ENCODE measurements at regions not wholly inside any gene's neighbourhood (a gene's known extent, or its start where the extent isn't known, plus 50 kb on each side); places are given as distances from the start of the nearest gene placed in this dataset.
A peak's percentile ranks its signal among the peaks of the same experiment; 100 is the strongest.

- no peaks in the 10 kb centered on the region for H3K27me3 Mint-ChIP-seq (ENCODE audit: low read depth)
- H3K27ac Mint-ChIP-seq (ENCODE audit: unreplicated experiment), result no peak overlapping the region
- H3K9me3 Mint-ChIP-seq (ENCODE audit: low read depth), result peaks cover 2% of the 10 kb centered on the region
- no peaks in the 10 kb centered on the region for H3K36me3 Mint-ChIP-seq (ENCODE audit: low read depth)
- H3K4me3 Mint-ChIP-seq (ENCODE audit: unreplicated experiment), result no peak overlapping the region
- DNase-seq (ENCODE audit: low spot score), result no peak
- no peak for TF ChIP-seq CTCF (IDR thresholded peaks at IDR 0.05)
- H3K4me1 Mint-ChIP-seq (ENCODE audit: low read depth), result peaks cover 7% of the 10 kb centered on the region
These were observed 286.7 kb downstream of the TFAP2B start for GRCh38 chr6:51105357-51105756.

GRCh38 chr6:51107769-51108203, 289.1 kb downstream of the TFAP2B start:
- Mint-ChIP-seq H3K9me3 (ENCODE audit: low read depth) (peaks cover 2% of the 10 kb centered on the region), H3K27me3 (ENCODE audit: low read depth) (no peaks in the 10 kb centered on the region), H3K27ac (ENCODE audit: unreplicated experiment) (no peak overlapping the region), H3K36me3 (ENCODE audit: low read depth) (no peaks in the 10 kb centered on the region), H3K4me3 (ENCODE audit: unreplicated experiment) (no peak overlapping the region), H3K4me1 (ENCODE audit: low read depth) (peaks cover 8% of the 10 kb centered on the region)
- TF ChIP-seq CTCF (IDR thresholded peaks at IDR 0.05), result no peak
- DNase-seq (ENCODE audit: low spot score), result no peak

- Mint-ChIP-seq H3K27ac (ENCODE audit: unreplicated experiment) (no peak overlapping the region), H3K9me3 (ENCODE audit: low read depth) (peaks cover 2% of the 10 kb centered on the region), H3K36me3 (ENCODE audit: low read depth) (no peaks in the 10 kb centered on the region), H3K4me1 (ENCODE audit: low read depth) (peaks cover 9% of the 10 kb centered on the region), H3K27me3 (ENCODE audit: low read depth) (no peaks in the 10 kb centered on the region), H3K4me3 (ENCODE audit: unreplicated experiment) (no peak overlapping the region)
- no peak for TF ChIP-seq CTCF (IDR thresholded peaks at IDR 0.05)
- DNase-seq (ENCODE audit: low spot score), result no peak
These were observed 290.0 kb downstream of the TFAP2B start for GRCh38 chr6:51108563-51109234.

- no peaks in the 10 kb centered on the region for H3K9me3 Mint-ChIP-seq (ENCODE audit: low read depth)
- no peak overlapping the region for H3K27ac Mint-ChIP-seq (ENCODE audit: unreplicated experiment)
- H3K4me1 Mint-ChIP-seq (ENCODE audit: low read depth), result peaks cover 7% of the 10 kb centered on the region
- TF ChIP-seq CTCF (IDR thresholded peaks at IDR 0.05), result no peak
- DNase-seq (ENCODE audit: low spot score), result no peak
- no peaks in the 10 kb centered on the region for H3K27me3 Mint-ChIP-seq (ENCODE audit: low read depth)
- no peaks in the 10 kb centered on the region for H3K36me3 Mint-ChIP-seq (ENCODE audit: low read depth)
- H3K4me3 Mint-ChIP-seq (ENCODE audit: unreplicated experiment), result no peak overlapping the region
These were observed 294.1 kb downstream of the TFAP2B start for GRCh38 chr6:51112731-51113130.

GRCh38 chr6:51116723-51117122, 298.1 kb downstream of the TFAP2B start:
- DNase-seq (ENCODE audit: low spot score), result no peak
- H3K36me3 Mint-ChIP-seq (ENCODE audit: low read depth), result no peaks in the 10 kb centered on the region
- no peak for TF ChIP-seq CTCF (IDR thresholded peaks at IDR 0.05)
- H3K4me1 Mint-ChIP-seq (ENCODE audit: low read depth), result peaks cover 12% of the 10 kb centered on the region
- H3K4me3 Mint-ChIP-seq (ENCODE audit: unreplicated experiment), result no peak overlapping the region
- no peaks in the 10 kb centered on the region for H3K9me3 Mint-ChIP-seq (ENCODE audit: low read depth)
- H3K27me3 Mint-ChIP-seq (ENCODE audit: low read depth), result no peaks in the 10 kb centered on the region
- peak overlapping the region; percentile 34 for H3K27ac Mint-ChIP-seq (ENCODE audit: unreplicated experiment)
